Epidermal melanocyte (primary cell): ENCODE measurements at regions not wholly inside any gene's neighbourhood (a gene's known extent, or its start where the extent isn't known, plus 50 kb on each side); places are given as distances from the start of the nearest gene placed in this dataset.

Source experiments
- DNase-seq: peaks from one replicate; pipeline ENCODE4 v3.0.0; 2011; ENCODE audit warnings: low spot score; ENCODE audit not compliant: insufficient read length

DNA sequence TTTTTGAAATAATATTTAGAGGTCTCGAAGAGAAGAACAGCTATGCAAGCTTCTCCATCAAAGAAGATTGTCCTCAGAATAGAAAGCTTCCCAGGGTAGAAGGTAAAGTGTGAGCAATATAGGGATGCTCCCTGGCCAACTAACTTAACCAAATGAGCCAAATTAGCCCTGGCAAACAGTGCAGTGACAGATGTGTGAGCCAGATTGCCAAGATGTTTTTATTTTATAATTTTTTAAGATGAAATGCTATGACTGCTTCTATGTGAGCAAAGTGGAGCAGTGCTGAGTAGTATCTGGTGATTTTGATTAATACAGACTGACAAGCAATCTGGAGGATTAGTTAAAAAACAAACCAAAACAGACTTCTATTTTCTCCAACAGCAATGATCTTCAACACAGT is 202.1 kb downstream of the NOVA1 start:
- no peak for DNase-seq

DNA sequence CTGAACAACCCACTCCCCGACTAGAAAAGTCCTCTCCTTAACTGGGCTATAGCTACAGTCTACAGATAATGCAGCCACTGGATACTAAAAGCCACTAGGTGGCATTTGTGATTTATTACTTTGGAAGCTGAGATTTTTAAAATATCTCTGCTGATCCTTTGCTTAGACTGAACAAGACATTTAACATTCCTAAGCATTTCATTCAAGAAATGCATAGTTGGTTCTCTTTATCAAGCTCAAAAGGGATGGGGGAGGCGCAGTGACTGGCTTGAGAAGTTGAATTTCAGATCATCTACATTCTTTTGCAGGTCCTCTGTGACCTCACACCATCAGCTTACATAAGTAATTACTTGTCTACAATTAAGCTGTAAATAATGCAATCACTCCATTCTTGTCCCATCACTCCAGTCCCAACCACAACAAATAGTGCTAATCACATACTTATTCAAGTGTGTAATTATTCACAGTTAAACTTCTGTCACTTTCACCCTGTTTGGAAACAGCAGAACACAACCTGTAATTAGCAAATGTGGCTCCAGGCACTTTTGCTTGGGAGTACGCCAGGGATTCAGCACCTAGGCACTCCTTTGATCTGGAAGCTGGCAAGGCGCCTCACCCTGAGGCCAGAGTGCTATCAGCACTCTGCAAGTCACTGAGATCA is 203.6 kb downstream of the NOVA1 start:
- no peak for DNase-seq

DNA sequence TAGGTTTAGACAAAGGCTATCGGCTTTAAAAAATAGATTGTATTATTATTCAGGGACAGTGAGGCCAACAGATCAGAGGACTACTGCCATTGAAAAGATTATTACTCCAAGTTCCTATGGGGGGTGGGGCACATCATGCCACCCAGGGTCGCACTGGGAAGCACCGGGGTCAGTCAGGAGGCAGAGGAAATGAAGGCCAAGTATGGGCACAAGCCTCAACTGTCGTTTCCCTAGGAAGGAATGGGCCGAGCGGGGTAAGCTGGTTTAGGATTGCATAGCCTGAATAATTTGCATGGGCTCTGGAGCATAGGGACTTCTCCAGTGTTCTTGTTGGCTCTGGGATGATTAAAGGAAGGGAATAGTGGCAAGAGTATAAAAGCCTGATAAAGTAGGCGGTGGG is 205.3 kb downstream of the NOVA1 start:
- DNase-seq = no peak

- DNase-seq = no peak
These were observed 208.0 kb downstream of the NOVA1 start for GRCh38 chr14:26389646-26390508.

- no peak for DNase-seq
These were observed 212.5 kb downstream of the NOVA1 start for GRCh38 chr14:26385310-26385709.

DNA sequence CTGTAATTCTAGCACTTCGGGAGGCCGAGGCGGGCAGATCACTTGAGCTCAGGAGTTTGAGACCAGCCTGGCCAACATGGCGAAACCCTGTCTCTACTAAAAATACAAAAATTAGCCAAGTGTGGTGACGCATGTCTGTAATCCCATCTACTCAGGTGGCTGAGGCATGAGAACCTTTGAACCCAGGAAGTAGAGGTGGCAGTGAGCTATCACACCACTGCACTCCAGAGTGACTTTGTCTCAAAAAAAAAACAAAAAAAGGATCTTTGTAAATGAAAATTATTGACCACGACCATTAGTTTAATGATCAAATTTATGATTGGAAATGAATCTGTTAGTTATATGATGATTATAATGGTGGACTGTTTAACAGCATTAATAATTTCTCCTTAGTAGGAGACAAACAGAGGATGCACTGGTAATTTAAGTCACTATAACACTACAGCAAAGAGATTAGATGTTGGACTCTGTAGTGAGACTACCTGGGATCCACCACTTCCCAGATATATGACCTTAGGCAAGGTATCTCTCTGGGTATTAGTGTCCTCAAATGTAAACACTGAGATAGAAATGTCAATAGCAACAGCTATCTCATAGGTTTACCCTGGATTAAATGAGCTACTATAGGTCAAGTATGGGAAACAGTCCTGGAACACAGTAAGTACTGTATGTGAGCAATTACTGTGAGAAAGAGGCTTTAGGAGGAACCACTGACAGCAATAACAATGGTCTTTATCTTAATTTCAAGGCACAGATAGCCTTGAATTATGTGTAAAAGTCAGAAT is 214.7 kb downstream of the NOVA1 start:
- DNase-seq = no peak

DNA sequence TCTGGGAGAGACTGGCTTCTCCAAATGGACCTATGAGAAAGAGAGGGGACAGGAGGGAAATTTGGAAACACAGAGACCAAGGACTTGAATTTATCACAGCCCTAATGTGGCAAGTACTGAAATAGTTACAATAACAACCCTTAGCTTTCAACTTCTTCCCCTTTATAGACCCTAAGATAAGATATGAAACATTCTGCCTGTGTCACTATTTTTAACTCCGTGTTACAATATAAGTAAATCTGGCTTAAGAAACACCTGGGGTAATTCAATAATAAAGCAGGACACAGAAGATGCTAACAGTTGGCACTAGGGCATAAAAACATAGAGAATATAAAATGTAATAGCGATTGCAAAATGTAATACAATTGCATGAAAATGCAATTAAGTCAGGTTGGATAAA is 216.4 kb downstream of the NOVA1 start:
- no peak for DNase-seq

GRCh38 chr14:26380637-26381036 is 217.2 kb downstream of the NOVA1 start:
- no peak for DNase-seq

DNA sequence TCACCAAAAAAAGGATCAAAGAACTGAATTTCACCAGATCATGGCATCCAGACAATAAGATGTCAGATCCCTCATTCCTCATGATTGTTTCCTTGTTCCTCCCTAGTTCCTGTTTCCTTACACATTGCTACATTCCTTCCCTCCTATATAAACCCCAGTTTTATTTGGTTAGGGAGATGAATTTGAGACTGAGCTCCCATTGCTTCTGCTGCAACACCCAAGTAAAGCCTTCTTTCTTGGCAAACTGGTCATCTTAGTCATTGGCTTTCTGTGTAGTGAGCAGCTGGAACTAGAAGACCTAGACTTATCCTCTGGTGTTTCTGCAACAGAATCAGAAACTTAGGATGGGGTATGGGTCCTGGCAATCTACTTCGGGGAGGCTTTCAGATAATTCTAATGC is 217.9 kb downstream of the NOVA1 start:
- no peak for DNase-seq

- no peak for DNase-seq
These were observed 220.7 kb downstream of the NOVA1 start for GRCh38 chr14:26377150-26377549.

- no peak for DNase-seq
These were observed 227.7 kb downstream of the NOVA1 start for GRCh38 chr14:26370115-26370514.

DNA sequence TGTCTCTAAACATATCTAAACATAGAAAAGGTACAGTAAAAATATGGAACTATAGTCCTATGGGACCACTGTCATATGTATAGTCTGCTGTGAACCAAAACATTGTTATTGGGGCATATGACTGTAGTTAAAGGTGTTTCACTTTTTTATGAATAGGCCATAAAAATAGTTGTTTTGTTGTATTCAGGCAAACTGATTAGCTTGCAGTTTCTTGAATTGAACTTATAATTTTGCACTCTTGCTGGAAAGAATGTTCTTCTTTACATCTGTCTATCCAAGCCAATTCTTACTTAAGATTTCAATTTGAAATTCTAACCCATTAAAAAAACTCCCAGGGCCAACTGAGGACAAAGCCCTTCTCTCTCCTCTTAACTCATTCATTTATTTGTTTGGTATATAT is 234.1 kb downstream of the NOVA1 start:
- no peak for DNase-seq

- DNase-seq = no peak
These were observed 253.2 kb downstream of the NOVA1 start for GRCh38 chr14:26344596-26344995.

DNA sequence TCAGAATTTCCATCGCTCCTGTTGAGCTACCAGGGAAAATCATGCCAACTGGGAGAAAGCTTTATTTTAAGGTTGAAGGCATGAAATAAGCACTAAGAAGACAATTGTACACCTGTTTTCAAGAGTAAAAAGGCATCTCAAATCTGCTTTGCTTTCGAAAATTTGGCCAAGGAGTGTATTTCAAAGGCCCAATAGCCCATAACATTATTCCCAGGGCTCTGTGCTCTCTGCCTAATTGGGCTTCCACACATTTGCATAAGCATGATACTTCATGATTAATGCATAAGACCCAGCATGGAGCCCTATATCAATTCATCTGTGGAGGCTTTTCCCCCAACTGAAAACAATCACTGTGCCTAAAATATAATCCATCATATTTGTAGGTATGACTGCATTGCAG is 258.5 kb downstream of the NOVA1 start:
- no peak for DNase-seq

- no peak for DNase-seq
These were observed 259.6 kb downstream of the NOVA1 start for GRCh38 chr14:26338231-26338630.

DNA sequence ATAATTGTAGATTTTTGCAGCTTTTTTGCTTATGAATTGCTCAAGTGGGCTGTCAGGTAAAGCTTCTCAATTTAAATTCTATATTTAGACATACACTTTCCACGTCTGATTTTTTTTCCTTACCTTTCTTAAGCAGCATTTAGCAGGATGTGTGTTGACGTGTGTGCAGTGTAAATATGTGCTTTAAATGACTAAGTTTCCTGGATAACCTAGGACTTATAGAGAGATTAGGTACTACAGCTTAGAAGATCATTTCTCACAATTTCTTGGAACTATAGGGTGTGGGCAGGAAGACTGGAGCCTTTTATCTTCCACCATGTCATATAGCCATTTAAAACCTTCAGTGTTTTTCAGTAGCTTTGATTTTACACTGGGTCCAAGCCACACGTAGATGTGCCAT is 263.5 kb downstream of the NOVA1 start:
- DNase-seq = no peak

- DNase-seq = no peak
These were observed 264.9 kb downstream of the NOVA1 start for GRCh38 chr14:26332966-26333365.

DNA sequence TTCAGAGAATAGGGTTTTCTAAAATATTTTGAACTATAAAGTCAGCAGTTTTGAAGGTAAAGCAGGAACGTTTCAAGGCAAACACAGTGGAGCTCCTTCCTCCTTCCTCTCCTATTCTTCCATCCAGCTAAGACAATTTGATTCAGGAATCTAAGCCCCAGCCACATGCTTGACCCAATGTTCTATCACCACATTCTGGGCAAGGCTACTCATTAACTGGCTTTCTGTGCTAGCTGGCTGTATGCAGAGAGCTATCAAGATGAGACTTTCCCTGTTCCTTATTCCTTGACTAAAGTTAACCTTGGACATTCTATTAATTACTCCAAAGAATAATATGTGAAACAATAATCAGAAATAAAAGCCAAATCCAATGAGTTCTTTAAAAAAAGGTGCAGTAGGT is 266.9 kb downstream of the NOVA1 start:
- no peak for DNase-seq

GRCh38 chr14:26328791-26329190 is 269.0 kb downstream of the NOVA1 start:
- DNase-seq = no peak

- DNase-seq = no peak
These were observed 274.0 kb downstream of the NOVA1 start for GRCh38 chr14:26323869-26324268.

- no peak for DNase-seq
These were observed 276.9 kb downstream of the NOVA1 start for GRCh38 chr14:26320886-26321285.
